A673 (cell line): ENCODE measurements at regions not wholly inside any gene's neighbourhood (a gene's known extent, or its start where the extent isn't known, plus 50 kb on each side); places are given as distances from the start of the nearest gene placed in this dataset.

ENCODE experiments used
- EZH2 ChIP-seq: fragments of 200-600 bp; sonication (generic); IDR thresholded peaks from 2 replicates; pipeline ENCODE4 v1.6.1; 2017; ENCODE audit warnings: borderline replicate concordance, low read depth, mild to moderate bottlenecking, mixed read lengths, antibody characterized with exemption, low read length; ENCODE audit not compliant: poor library complexity, severe bottlenecking
- TF ChIP-seq, protein P1 (sequence below): fragments of 300-800, 200-600 bp; sonication (generic); conservative IDR thresholded peaks from 2 replicates; pipeline ENCODE4 v1.5.1; 2017; ENCODE audit warnings: low read depth, mild to moderate bottlenecking, antibody characterized with exemption, low read length, moderate library complexity, mixed read lengths

DNA sequence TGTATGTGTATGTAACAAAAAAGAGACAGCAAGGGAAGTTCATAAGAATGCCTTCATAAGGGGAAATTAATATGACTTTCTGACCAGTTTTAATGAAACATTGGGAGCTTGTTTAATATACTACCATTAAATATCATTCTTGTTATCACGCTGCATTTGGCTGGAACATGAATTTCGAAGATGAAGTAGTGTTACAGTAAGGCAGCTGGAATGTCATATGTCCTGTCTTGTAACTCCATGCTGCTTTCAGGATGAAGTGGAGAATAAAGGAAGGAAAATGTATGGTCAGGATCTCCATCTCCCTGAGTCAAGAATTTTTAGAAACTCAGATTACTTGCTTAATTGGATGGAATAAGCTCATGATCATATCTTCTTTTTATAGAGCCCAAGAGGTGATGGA is 61.5 kb upstream of the DMAC1 start:
- TF ChIP-seq, protein P1, sequence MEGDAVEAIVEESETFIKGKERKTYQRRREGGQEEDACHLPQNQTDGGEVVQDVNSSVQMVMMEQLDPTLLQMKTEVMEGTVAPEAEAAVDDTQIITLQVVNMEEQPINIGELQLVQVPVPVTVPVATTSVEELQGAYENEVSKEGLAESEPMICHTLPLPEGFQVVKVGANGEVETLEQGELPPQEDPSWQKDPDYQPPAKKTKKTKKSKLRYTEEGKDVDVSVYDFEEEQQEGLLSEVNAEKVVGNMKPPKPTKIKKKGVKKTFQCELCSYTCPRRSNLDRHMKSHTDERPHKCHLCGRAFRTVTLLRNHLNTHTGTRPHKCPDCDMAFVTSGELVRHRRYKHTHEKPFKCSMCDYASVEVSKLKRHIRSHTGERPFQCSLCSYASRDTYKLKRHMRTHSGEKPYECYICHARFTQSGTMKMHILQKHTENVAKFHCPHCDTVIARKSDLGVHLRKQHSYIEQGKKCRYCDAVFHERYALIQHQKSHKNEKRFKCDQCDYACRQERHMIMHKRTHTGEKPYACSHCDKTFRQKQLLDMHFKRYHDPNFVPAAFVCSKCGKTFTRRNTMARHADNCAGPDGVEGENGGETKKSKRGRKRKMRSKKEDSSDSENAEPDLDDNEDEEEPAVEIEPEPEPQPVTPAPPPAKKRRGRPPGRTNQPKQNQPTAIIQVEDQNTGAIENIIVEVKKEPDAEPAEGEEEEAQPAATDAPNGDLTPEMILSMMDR: no peak
- no peak for TF ChIP-seq EZH2
